ENCODE measurements at regions not wholly inside any gene's neighbourhood (a gene's known extent, or its start where the extent isn't known, plus 50 kb on each side); places are given as distances from the start of the nearest gene placed in this dataset.

DNA sequence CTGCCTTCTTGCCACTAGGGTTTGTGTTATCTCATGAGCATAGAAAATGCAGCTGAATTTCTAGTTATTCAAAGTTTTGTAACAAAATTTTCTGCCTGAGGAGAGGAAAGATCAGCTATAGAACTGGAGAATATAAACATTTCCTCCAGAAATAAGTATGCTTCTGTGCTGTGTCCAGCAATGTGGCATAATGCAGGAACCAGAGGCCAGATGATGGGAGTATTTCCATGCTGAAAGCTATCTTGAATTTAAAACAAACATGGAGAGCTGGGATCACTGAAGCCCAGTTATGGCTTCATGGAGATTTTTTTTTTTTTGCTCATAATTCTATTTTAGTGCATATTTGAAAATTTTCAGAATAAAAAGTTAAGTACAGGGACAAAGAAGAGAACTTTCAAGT lies 608.2 kb downstream of the SOX6 start:
- no peak for DNase-seq

DNA sequence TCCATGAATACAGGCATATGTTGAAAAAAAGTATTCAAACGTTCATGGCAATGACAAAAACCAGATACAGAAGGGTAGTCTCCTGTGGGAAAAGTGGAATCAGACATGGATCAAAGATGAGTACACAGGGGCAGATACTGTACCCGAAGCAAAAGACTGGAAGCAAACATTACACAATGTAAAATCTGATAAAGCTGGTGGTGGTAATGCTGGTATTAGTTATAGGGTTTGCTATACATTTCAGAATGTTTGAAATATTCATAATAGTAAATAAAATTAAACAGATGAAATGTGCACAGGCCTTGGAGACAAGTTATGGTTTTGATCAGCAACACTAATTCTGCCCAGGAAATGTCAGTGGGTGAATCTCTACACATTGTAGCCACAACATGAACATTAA lies 607.6 kb downstream of the SOX6 start:
- no peak for DNase-seq

DNA sequence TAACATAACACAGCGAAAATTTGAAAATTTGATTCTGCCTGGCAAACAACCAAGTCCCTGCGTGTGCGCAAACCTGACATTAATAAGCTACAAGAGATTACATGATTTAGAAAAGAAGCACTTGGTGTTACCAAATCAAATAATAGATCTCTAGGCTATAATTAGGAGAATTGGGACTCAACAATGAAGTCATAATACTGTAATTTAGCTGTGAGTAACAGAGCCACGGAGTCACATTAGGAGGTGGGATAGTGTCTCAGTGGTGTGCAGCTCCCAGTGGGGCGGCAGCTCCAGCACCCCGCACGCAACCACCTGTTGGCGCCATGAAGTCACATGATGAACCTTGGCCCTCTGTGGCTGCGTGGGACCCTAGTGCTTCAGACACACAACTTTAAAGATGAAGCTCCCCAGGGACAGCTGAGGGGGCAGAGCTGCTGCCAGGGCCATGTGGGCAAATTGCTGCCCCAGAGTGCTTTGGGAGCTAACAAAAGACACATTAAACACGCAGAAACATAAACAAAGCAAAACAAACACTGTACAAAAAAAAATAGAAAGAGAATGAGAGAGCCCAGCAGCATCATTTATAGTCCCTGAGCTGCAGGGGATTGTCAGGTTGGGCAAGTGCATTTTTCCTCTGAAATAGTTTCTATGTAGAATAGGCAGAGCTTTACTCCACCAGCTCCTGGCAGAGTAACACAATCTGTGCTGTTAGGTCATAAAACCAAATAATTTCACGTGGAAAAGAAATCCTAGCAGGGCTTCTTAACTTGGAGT lies 605.6 kb downstream of the SOX6 start:
- no peak for DNase-seq

DNA sequence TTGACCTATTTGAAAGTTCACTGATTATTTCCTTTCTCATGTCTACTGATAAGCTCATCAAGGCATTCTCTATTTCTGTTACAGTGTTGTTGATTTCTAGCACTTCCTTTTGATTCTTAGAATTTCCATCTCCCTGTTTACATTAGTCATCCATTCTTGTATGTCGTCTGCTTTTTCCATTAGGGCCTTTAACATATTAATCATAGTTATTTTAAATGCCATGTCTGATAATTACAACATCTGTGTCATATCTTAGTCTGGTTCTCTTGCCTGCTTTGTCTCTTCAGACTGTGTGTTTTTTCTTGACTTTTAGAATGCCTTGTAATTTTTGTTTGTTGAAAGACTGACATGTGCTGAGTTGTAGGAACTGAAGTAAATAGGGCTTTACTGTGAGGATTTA lies 602.1 kb downstream of the SOX6 start:
- DNase-seq: no peak

DNA sequence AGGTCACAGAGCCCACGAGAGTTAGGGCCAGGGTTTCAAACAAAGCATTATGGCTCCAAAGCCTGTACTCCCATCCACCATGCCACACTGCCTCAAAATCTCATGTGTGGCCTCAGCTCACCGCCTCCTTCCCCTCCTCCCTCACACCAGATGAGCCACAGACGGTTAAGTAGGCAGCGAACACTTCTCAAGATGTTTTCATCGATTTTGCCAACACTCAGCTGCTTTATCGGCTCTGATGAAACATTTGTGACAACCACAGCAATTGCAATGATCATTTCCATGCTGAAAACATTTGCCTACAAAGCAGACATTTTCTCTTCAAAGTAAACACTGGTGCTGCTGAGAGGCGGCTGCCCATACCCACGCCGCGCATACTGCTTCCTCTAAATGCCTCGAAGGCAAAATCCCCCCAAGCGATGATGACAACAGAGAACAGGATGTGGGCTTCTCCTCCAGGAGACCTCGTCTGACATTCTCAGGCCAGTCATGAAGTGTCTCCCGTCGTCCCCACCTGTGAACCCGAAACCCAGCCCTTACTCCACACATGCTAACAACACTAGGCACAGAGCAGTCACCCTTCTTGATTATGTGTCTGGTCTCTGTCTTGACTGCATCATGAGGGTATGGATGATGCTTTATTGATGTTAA lies 599.2 kb downstream of the SOX6 start:
- DNase-seq: no peak

DNA sequence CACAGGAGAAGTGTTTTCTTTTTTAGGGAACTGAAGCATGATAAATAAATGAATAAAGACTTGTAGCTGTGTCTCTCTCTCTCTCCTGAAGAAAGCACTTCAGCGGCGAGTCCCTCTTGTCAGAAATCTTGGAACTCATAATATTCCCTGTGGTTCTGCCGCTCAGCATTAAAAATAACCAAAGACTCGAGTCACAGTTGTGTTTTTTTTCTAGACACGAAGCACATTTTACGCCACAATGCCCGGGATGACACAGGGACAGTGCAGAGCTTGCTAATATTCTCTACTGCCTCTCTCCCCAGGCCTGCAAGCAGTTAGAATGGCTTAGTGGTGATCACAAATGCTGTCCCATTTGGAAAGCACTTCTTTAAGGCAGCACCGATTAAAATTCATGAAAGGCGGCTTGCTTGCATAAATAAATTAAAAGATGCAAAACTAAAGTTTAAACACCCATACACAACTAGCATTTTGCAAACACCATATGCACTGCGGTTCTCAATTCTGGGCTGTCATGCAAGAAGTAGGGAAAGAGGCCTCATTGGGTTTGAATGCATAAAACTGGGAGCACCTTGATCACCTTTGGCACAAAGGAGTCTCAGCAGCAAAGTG lies 597.4 kb downstream of the SOX6 start:
- DNase-seq: no peak

DNA sequence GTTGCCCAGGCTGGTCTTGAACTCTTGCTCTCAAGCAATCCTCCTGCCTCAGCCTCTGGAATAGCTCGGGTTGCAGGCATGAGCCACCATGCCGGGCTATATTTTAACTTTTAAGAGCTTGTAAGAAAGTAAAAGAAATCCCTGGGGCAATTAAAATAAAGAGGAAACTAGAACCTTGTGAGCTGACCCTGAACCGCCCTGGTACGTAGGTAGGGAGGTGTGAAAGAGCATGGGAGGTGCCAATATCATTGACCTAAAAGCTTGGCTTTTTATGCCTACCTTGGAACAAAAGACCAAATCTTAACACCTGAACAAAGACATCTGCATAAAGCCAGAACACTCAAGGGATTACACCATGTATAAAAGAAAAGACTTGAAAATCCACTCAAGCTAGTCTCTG lies 595.1 kb downstream of the SOX6 start:
- no peak for DNase-seq

DNA sequence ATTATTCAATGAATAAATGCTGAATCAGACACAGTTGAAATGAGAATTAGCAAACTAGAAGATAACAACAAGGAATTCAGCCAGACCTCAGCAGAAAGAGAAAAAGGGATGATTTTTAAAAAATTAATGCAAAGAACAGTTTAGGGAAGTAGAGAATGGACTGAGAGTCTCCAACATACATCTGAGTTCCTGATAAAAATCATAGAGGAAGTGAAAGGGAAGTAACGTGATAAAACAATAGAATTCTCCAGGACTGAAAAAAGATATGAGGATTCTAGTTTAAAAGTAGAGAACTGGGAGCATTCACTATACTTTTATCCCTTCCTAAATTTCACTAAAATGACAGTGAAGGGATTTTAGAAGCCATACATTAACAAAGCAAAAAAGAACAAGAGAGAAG lies 592.0 kb downstream of the SOX6 start:
- no peak for DNase-seq

DNA sequence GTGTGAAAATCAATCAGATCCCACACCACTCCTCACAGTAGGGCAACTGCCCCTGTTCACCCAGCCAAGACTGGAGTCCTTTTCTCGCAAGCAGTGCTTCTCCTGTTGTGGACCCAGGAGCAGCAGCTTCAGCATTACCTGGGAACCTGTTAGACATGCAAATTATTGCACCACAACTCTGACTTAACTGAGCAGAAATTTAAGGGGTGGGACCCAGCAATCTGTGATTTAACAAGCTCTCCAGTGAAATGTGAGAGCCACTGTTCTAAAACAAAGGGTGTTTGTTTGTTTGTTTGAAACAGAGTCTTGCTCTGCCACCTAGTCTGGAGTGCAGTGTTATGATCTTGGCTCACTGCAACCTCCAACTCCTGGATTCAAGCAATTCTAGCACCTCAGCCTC lies 591.4 kb downstream of the SOX6 start:
- DNase-seq: no peak

DNA sequence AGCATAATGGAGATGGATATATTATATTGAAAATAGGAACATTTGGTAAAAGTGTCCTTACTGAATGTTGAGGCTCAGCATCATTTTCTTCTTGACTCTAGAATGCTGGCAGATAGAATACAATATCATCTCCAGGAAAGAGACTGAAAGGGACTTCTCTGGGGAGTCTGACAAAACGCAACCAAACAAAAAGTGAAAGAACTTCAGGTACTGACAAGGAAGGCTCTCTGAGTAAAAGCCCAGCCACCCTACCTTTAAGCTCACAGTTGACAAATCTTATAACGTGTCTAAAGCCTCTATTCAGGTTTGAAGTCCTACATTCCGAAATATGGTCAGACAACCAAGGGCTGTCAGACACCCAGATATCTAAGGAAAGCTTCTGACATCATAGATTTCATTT lies 590.8 kb downstream of the SOX6 start:
- DNase-seq: no peak

DNA sequence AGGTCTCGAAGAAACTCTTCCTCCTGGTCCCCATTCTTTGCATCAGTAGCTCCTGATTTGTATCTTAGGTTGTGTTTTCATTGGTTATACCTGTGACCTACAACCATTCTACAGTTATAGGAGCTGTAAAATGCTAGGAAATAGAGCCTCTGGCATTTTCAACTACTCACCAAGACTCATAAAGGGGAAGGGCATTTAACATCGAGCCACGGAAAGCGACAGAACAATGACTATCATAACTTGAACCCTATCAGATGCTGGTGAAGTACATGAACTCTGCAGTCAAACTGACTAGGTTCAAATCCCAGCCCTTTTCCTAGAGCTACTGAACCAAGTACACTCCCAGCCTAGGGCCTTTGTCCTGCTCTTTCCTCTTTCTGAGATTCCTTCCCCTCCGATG lies 588.0 kb downstream of the SOX6 start:
- no peak for DNase-seq

DNA sequence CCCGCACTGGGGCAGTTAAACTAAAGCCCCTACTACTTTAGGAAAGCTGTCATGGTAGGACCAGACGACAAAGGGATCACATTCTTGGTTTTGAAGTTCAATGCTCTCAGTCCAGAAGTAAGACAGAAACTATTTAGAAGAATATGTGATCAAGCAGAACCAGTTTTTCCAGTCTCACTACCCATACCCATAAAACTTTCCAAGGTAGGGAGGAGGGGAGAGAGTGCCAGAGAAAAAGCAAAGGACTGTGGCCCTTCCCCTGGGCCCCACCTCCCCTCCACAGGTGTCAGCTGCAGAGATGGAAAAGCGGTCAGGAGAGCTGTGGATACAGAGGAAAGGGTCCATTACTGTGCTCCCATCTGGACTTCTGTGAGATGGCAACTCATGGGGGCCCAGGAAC lies 587.1 kb downstream of the SOX6 start:
- DNase-seq: no peak

DNA sequence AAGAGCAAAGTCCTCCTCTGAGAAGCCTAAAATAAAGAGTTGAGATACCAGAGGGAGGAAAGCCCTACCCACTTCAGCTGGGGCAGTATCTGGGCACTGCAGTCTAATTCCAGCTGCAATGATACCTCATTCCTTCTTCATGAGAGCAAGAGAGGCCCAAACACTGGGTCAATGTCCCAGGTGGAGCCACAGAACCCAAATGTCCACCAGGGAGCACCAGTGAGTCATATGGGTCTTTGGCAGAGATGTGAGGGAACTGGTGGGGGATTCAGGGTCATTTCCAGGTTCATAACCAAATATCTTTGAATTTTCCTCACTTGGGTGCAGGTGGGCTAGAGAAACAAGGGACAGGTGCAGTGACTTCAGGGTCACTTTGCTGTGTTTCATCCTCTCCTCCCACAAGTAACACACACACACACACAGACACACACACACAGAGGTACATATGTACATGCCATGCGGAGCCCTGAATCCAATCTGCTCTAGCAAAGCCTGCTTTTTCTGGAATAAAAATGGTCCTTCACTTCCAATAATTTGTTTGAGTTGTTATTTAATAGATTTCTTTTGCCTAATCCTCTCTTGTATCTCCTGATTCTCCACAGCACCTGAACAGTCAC lies 585.4 kb downstream of the SOX6 start:
- peak; percentile 57 for DNase-seq

DNA sequence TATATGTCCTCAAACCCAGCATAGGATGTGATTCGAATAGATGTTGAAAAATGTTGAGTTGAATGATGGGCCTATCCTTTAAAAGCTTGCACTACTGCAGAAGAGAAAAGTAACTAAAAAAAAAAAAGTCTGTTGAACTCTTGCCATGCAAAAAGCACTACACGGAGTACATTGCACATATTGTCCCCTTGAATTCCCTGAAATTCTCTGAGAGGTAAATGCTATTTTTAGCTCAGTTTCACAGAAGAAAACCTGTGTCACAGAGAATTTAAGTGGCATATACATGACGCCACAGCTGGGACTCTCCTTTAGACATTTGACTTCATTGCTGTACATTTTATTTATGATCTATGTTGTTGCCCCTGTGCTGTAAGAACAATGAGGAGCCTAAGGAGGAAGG lies 583.8 kb downstream of the SOX6 start:
- no peak for DNase-seq

DNA sequence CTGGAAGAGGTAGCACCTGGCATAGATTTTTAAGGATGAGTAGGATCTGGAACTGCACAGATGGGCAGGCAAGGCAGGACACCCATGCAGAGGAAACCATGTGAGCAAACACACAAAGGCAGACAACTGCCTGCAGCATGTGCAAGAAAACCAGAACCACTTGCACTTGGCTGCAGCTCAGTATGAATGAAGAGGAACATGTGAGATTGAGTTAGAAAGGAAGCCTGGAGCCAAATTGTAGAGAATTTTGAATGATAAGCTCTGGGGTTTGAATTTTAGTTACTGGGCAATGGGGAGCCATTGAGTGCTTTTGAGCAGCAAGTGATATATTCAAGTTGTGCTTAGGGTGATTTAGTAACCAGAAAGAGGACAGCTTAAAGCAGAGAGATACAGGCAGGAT lies 583.4 kb downstream of the SOX6 start:
- no peak for DNase-seq

DNA sequence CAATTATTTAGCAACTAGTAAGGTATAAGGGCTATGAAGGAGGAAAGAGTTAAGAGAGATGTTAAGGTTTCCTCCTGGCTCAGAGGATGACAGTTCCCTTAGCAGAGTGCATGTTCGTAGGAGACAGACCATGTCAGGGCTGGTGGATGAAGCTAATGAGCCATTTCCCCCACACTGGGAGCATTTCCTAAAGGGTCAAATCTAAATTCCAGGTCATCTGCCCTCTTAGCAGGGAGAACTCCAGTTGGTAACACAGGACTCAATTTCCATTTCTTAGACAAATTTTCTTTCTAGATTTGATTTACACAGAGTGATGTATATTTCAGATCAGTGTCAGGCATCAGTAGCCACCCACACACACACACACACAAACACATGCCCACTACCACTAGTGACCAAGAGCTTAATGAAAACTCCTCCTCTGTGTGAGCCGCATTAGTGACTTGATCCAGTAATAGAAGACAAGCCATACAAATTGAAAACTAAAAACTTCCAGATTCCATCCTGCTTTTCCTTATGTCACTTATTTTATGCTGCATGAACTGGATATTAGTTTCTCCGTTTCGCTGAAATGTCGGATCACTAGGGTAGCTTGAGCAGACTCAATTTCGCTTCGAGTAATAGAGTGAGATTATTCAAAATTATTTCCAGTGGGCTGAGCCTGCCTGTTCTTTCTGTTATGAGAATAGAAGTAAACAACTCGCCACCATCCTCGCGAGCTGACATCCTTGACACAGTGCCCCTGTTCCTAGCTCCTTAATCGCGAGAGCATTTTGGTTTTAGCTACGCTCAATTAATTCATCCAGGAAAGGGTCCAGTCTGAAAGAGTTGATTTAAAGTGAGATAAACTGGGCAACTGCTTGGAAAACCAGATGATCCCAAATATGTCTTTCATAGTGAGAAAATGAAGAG lies 582.6 kb downstream of the SOX6 start:
- DNase-seq: no peak

DNA sequence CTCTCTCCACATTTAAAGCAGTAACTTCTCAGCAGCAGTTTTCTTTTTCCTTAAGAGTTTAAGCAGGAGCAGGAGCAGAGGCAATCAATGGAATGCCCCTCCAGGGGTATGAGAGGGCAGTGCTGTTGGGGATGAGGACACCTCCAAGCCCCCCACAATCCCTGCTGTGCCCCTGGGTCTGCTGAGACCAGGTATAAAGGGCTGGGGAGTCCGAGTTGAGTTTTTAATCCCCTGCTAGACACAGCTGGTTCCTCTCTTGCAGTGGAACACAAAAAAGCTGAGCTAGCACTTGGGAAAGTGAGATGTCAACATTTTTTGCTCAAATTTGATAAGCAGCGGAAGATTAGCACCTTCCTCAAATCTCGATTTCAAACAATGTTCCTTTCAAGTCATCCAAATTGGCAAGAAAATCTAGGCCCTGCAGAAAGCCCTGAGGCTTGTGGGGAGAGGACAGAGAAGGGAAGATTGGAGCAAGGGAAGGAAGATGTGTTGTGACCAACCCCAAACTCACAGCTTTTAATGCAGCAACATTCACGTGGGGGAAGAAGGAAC lies 581.9 kb downstream of the SOX6 start:
- no peak for DNase-seq

DNA sequence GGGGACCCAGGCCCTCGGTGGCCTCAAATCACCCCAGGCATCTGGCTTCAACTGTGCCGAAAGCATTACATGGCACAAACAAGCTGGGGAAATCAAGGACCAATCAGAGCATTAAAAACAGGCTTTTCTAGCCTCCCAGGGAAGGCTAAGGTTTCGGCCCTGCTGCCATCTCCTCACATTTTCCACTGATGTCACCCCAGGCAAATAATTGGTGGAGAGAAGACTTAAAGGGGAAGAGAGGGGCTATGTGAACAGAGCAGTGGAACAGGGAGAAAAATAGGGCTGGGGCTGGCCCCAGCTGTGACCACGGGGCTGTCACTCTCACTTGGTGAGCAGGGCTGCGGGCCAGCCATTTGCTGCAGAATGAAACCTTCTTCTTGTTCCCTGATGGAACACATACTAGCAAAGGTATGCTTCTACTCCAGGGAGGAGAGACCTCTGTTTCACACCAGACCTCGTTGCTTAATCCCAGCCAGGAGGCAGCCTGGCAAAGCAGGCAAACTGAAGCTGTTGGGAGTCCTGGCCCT lies 581.3 kb downstream of the SOX6 start:
- DNase-seq: peak; percentile 12

DNA sequence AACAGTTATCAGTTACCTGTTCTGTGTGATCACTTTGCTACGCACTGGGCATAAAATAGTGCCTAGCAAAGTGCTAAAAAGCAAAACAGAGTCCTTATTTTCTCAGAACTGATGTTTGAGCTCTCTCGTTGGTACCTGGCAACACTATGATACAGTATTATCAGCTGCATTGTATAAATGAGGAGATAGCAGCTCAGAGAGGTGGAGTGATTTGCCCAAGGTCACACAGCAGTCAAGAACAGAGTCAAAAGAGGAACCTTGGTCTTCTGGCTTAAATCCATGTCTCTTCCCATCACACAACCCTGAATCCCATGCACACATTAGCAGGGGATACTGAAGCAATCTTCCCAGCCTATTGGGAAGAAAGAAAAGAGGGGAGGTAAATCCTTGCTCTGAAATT lies 580.5 kb downstream of the SOX6 start:
- no peak for DNase-seq

DNA sequence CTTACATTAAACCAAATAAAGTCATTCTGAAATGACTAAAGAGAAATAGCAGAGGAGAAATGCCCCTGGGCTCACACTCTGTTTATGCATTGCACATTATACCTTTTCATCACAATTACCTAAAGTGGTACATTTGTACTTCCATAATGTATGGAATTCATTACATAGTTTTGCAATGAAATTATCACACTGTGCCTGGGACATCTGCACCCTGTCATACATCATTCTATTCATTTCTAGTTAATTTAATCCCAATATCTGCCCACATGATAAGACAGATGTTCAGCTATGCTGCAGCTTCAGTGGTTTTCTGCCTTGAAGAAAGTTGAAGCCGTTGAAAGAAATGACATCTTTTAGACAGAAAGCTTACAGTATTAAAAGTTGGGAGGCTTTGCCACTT lies 580.0 kb downstream of the SOX6 start:
- no peak for DNase-seq

DNA sequence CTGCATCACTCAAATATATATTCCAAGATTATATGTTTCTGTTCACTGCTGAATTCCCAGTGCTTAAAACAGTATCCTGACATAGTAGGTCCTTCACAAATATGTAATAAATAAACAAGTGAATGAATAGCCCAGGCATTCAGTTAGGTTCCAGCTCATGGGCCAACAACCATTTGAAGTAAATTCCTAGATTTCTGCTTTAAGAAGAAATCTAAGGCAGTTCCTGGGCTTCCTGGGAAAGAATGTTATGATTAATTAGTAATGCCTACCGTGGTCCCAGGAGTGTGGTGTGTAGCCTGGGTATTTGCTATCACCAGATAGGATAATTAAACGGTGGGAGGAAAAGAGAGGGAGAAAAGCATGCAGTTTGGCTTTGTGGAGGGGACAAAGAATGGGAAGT lies 576.8 kb downstream of the SOX6 start:
- no peak for DNase-seq

DNA sequence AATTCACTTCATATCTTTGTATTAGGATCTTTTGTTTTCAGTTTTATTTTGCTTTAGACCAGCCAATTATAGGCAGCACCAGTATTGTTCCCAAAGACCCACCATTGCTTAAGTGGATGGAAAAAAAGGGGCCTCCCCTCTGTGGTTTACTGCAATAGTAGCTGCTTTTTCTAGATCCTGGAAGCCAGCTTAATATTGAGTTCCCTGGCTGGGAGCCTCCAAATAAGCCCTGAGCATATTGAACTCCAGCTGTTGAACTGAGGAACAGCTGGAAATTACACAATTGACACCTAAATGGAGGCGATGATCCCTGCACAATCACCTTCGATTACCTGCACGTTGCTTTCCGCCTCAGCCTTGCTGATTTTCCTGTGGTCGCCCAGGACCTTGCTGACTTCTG lies 576.0 kb downstream of the SOX6 start:
- no peak for DNase-seq
